GM19324 (cell line): ENCODE measurements at regions not wholly inside any gene's neighbourhood (a gene's known extent, or its start where the extent isn't known, plus 50 kb on each side); places are given as distances from the start of the nearest gene placed in this dataset.

ENCODE experiments used
- ATAC-seq: cut with Tn5 transposase; IDR thresholded peaks from one replicate; pipeline ENCODE4 v1.9.1; 2021; ENCODE audit warnings: mild to moderate bottlenecking, moderate library complexity; ENCODE audit not compliant: unreplicated experiment, low FRiP score

GRCh38 chr3:35946121-35946853 lies 307.0 kb downstream of the ARPP21 start:
- ATAC-seq: no peak

GRCh38 chr3:35946854-35947515 lies 307.7 kb downstream of the ARPP21 start:
- ATAC-seq: no peak

- ATAC-seq: no peak
Measured at GRCh38 chr3:35950021-35950420, 310.7 kb downstream of the ARPP21 start.

- no peak for ATAC-seq
Measured at GRCh38 chr3:35954413-35954812, 315.1 kb downstream of the ARPP21 start.

- ATAC-seq: no peak
Measured at GRCh38 chr3:35965908-35966307, 326.6 kb downstream of the ARPP21 start.

GRCh38 chr3:35966629-35967464 lies 327.5 kb downstream of the ARPP21 start:
- no peak for ATAC-seq

- no peak for ATAC-seq
Measured at GRCh38 chr3:35968043-35968622, 328.8 kb downstream of the ARPP21 start.

GRCh38 chr3:35969406-35969805 lies 330.1 kb downstream of the ARPP21 start:
- no peak for ATAC-seq

- ATAC-seq: no peak
Measured at GRCh38 chr3:35970793-35971192, 331.5 kb downstream of the ARPP21 start.

- no peak for ATAC-seq
Measured at GRCh38 chr3:35971686-35972085, 332.4 kb downstream of the ARPP21 start.

- ATAC-seq: no peak
Measured at GRCh38 chr3:35974872-35975271, 335.5 kb downstream of the ARPP21 start.

GRCh38 chr3:35986161-35986560 lies 346.8 kb downstream of the ARPP21 start:
- ATAC-seq: no peak

- no peak for ATAC-seq
Measured at GRCh38 chr3:35987386-35987785, 348.1 kb downstream of the ARPP21 start.

GRCh38 chr3:35992041-35992440 lies 352.7 kb downstream of the ARPP21 start:
- no peak for ATAC-seq

- no peak for ATAC-seq
Measured at GRCh38 chr3:36011791-36012190, 368.5 kb upstream of the STAC start.

GRCh38 chr3:36013425-36013824 lies 366.9 kb upstream of the STAC start:
- no peak for ATAC-seq

- no peak for ATAC-seq
Measured at GRCh38 chr3:36025232-36025631, 355.1 kb upstream of the STAC start.

- ATAC-seq: no peak
Measured at GRCh38 chr3:36032180-36033047, 347.9 kb upstream of the STAC start.

- no peak for ATAC-seq
Measured at GRCh38 chr3:36058404-36059030, 321.8 kb upstream of the STAC start.

GRCh38 chr3:36060950-36061349 lies 319.4 kb upstream of the STAC start:
- ATAC-seq: no peak
